Activated T-cell treated with anti-CD3 and anti-CD28 coated beads, Interleukin-2, amount 50 U/mL, for 24 hours (primary cell): ENCODE measurements at regions not wholly inside any gene's neighbourhood (a gene's known extent, or its start where the extent isn't known, plus 50 kb on each side); places are given as distances from the start of the nearest gene placed in this dataset.

ENCODE experiments used
- DNase-seq: peaks from one replicate; pipeline ENCODE4 v3.0.0-alpha.2; 2020
- H3K27ac Mint-ChIP-seq: 2 replicates; pipeline ENCODE4 v1.8.0; 2020; ENCODE audit warnings: mild to moderate bottlenecking, mixed read lengths
- H3K27me3 Mint-ChIP-seq: 2 replicates; pipeline ENCODE4 v1.8.0; 2020; ENCODE audit warnings: mixed read lengths
- H3K36me3 Mint-ChIP-seq: 2 replicates; pipeline ENCODE4 v1.8.0; 2020; ENCODE audit warnings: low read depth, mixed read lengths
- H3K4me1 Mint-ChIP-seq: 2 replicates; pipeline ENCODE4 v1.8.0; 2020; ENCODE audit warnings: low read depth, mixed read lengths
- H3K4me3 Mint-ChIP-seq: 2 replicates; pipeline ENCODE4 v1.8.0; 2020; ENCODE audit warnings: mild to moderate bottlenecking, moderate library complexity, mixed read lengths
- H3K9me3 Mint-ChIP-seq: 2 replicates; pipeline ENCODE4 v1.8.0; 2020; ENCODE audit warnings: mixed read lengths

- no peak for DNase-seq
Measured at GRCh38 chr3:194250098-194251002, 100.8 kb downstream of the CPN2 start.

GRCh38 chr3:194251007-194251406, 100.1 kb downstream of the CPN2 start:
- Mint-ChIP-seq H3K27me3 (no peaks in the 10 kb centered on the region), H3K27ac (no peak overlapping the region), H3K4me3 (no peak overlapping the region), H3K4me1 (peaks cover 10% of the 10 kb centered on the region), H3K9me3 (no peaks in the 10 kb centered on the region), H3K36me3 (no peaks in the 10 kb centered on the region)
- no peak for DNase-seq

More at GRCh38 chr3:194250098-194251002, 100.8 kb downstream of the CPN2 start:
- H3K9me3 Mint-ChIP-seq = no peaks in the 10 kb centered on the region
- H3K27ac Mint-ChIP-seq = no peak overlapping the region
- no peak overlapping the region for H3K4me3 Mint-ChIP-seq
- no peaks in the 10 kb centered on the region for H3K27me3 Mint-ChIP-seq
- H3K36me3 Mint-ChIP-seq = no peaks in the 10 kb centered on the region
- peaks cover 3% of the 10 kb centered on the region for H3K4me1 Mint-ChIP-seq

GRCh38 chr3:194251461-194251860, 99.7 kb downstream of the CPN2 start:
- H3K27ac Mint-ChIP-seq = no peak overlapping the region
- H3K36me3 Mint-ChIP-seq = no peaks in the 10 kb centered on the region
- H3K27me3 Mint-ChIP-seq = no peaks in the 10 kb centered on the region
- H3K9me3 Mint-ChIP-seq = no peaks in the 10 kb centered on the region
- no peak overlapping the region for H3K4me3 Mint-ChIP-seq
- no peak for DNase-seq
- H3K4me1 Mint-ChIP-seq = peaks cover 12% of the 10 kb centered on the region

GRCh38 chr3:194251891-194252560, 99.1 kb downstream of the CPN2 start:
- H3K4me3 Mint-ChIP-seq = no peak overlapping the region
- no peaks in the 10 kb centered on the region for H3K36me3 Mint-ChIP-seq
- no peak for DNase-seq
- H3K4me1 Mint-ChIP-seq = peaks cover 12% of the 10 kb centered on the region
- H3K9me3 Mint-ChIP-seq = no peaks in the 10 kb centered on the region
- no peaks in the 10 kb centered on the region for H3K27me3 Mint-ChIP-seq
- H3K27ac Mint-ChIP-seq = no peak overlapping the region

- H3K27me3 Mint-ChIP-seq = no peaks in the 10 kb centered on the region
- no peak for DNase-seq
- H3K27ac Mint-ChIP-seq = no peak overlapping the region
- H3K36me3 Mint-ChIP-seq = no peaks in the 10 kb centered on the region
- H3K9me3 Mint-ChIP-seq = peaks cover 2% of the 10 kb centered on the region
- H3K4me1 Mint-ChIP-seq = peaks cover 12% of the 10 kb centered on the region
- no peak overlapping the region for H3K4me3 Mint-ChIP-seq
Measured at GRCh38 chr3:194253270-194253669, 97.9 kb downstream of the CPN2 start.

GRCh38 chr3:194254040-194254439, 97.1 kb downstream of the CPN2 start:
- Mint-ChIP-seq H3K4me1 (peaks cover 12% of the 10 kb centered on the region), H3K36me3 (no peaks in the 10 kb centered on the region), H3K4me3 (no peak overlapping the region), H3K27ac (no peak overlapping the region), H3K9me3 (peaks cover 2% of the 10 kb centered on the region), H3K27me3 (no peaks in the 10 kb centered on the region)
- DNase-seq = no peak

GRCh38 chr3:194255252-194256039, 95.7 kb downstream of the CPN2 start:
- DNase-seq = peak; percentile 74
- H3K27ac Mint-ChIP-seq = peak overlapping the region; percentile 82
- H3K4me1 Mint-ChIP-seq = peaks cover 12% of the 10 kb centered on the region

GRCh38 chr3:194256040-194256945, 94.8 kb downstream of the CPN2 start:
- no peaks in the 10 kb centered on the region for H3K36me3 Mint-ChIP-seq
- no peak for DNase-seq

More at GRCh38 chr3:194255252-194256039, 95.7 kb downstream of the CPN2 start:
- Mint-ChIP-seq H3K27me3 (no peaks in the 10 kb centered on the region), H3K9me3 (peaks cover 2% of the 10 kb centered on the region), H3K4me3 (peak overlapping the region; percentile 26), H3K36me3 (no peaks in the 10 kb centered on the region)

GRCh38 chr3:194257151-194257621, 93.9 kb downstream of the CPN2 start:
- Mint-ChIP-seq H3K27me3 (no peaks in the 10 kb centered on the region), H3K4me1 (peaks cover 12% of the 10 kb centered on the region), H3K36me3 (no peaks in the 10 kb centered on the region), H3K4me3 (no peak overlapping the region), H3K27ac (no peak overlapping the region), H3K9me3 (peaks cover 2% of the 10 kb centered on the region)
- no peak for DNase-seq

More at GRCh38 chr3:194256040-194256945, 94.8 kb downstream of the CPN2 start:
- H3K27ac Mint-ChIP-seq = peak overlapping the region; percentile 82
- peaks cover 2% of the 10 kb centered on the region for H3K9me3 Mint-ChIP-seq
- no peak overlapping the region for H3K4me3 Mint-ChIP-seq
- H3K4me1 Mint-ChIP-seq = peaks cover 12% of the 10 kb centered on the region
- no peaks in the 10 kb centered on the region for H3K27me3 Mint-ChIP-seq

- H3K36me3 Mint-ChIP-seq = no peaks in the 10 kb centered on the region
- no peak for DNase-seq
- H3K9me3 Mint-ChIP-seq = peaks cover 2% of the 10 kb centered on the region
- peaks cover 12% of the 10 kb centered on the region for H3K4me1 Mint-ChIP-seq
- H3K27ac Mint-ChIP-seq = no peak overlapping the region
- H3K4me3 Mint-ChIP-seq = no peak overlapping the region
- H3K27me3 Mint-ChIP-seq = no peaks in the 10 kb centered on the region
Measured at GRCh38 chr3:194257916-194258668, 93.0 kb downstream of the CPN2 start.

- Mint-ChIP-seq H3K27ac (no peak overlapping the region), H3K27me3 (no peaks in the 10 kb centered on the region), H3K4me1 (peaks cover 11% of the 10 kb centered on the region), H3K4me3 (no peak overlapping the region), H3K36me3 (no peaks in the 10 kb centered on the region), H3K9me3 (peaks cover 2% of the 10 kb centered on the region)
- DNase-seq = no peak
Measured at GRCh38 chr3:194259982-194260766, 91.0 kb downstream of the CPN2 start.

- no peak for DNase-seq
- Mint-ChIP-seq H3K36me3 (no peaks in the 10 kb centered on the region), H3K27me3 (no peaks in the 10 kb centered on the region)
Measured at GRCh38 chr3:194261581-194262063, 89.5 kb downstream of the CPN2 start.

More at GRCh38 chr3:194261581-194262063, 89.5 kb downstream of the CPN2 start:
- H3K4me3 Mint-ChIP-seq = no peak overlapping the region
- H3K9me3 Mint-ChIP-seq = peaks cover 2% of the 10 kb centered on the region
- no peaks in the 10 kb centered on the region for H3K4me1 Mint-ChIP-seq
- no peak overlapping the region for H3K27ac Mint-ChIP-seq
